Esophagus squamous epithelium (tissue), 5 donors: ENCODE measurements at regions not wholly inside any gene's neighbourhood (a gene's known extent, or its start where the extent isn't known, plus 50 kb on each side); places are given as distances from the start of the nearest gene placed in this dataset.
A peak's percentile ranks its signal among the peaks of the same experiment; 100 is the strongest.

Experiments used
- DNase-seq: peaks from one replicate; lab custom pipeline; 2025; lab: John Stamatoyannopoulos, UW
- H3K27ac ChIP-seq, 4 donors: fragments of 200-600 bp; sonication (generic); one replicate each; pipeline ENCODE4 v1.5.1; 2016 to 2019; ENCODE audit warnings: mild to moderate bottlenecking in 1 of 4
- H3K27me3 ChIP-seq, 4 donors: fragments of 200-600 bp; sonication (generic); 1 replicate in 3 of 4; 2 replicates in 1 of 4; pipeline versions ENCODE4 v1.5.1 to v1.6.0; 2017 to 2021; ENCODE audit warnings: antibody characterized with exemption in 1 of 4
- H3K36me3 ChIP-seq, 3 donors: fragments of 200-600 bp; sonication (generic); one replicate each; pipeline ENCODE4 v1.5.1; 2016 to 2019
- H3K4me1 ChIP-seq, 3 donors: fragments of 200-600 bp; sonication (generic); one replicate each; pipeline ENCODE4 v1.5.1; 2017 to 2019
- H3K4me3 ChIP-seq, 4 donors: fragments of 200-600 bp; sonication (generic); 1 replicate in 3 of 4; 2 replicates in 1 of 4; pipeline ENCODE4 v1.5.1; 2016 to 2019; ENCODE audit warnings: mild to moderate bottlenecking in 2 of 4, moderate library complexity in 1 of 4
- H3K9me3 ChIP-seq, 3 donors: fragments of 200-600 bp; sonication (generic); one replicate each; pipeline ENCODE4 v1.5.1; 2016 to 2019
- CTCF ChIP-seq, 6 experiments: fragments of 450-650 bp in 4 of 6; fragments of 200-600 bp in 2 of 6; sonication (generic) in 2 of 6; IDR thresholded peaks; one replicate each; pipeline ENCODE4 v1.5.1; 2016 to 2019; ENCODE audit warnings: antibody characterized with exemption in 6 of 6, mild to moderate bottlenecking in 4 of 6, moderate library complexity in 4 of 6
- POLR2A ChIP-seq, 4 donors: fragments of 450-650 bp; IDR thresholded peaks; one replicate each; pipeline ENCODE4 v1.6.1; 2017; ENCODE audit warnings: antibody characterized with exemption in 4 of 4, mild to moderate bottlenecking in 4 of 4, moderate library complexity in 3 of 4
- WGBS, 2 donors: methylation state at CpG; one replicate each; pipeline ENCODE4 v1.1.5; 2018; 5-methylcytosine and 5-hydroxymethylcytosine counted together
- intact Hi-C: fragments of 100-400 bp; cut with DNase I; formaldehyde crosslinking; loops from one replicate; pipeline ENCODE4 v1.15.0; 2022
- small RNA-seq, 4 donors: library from RNA; depleted of rRNA; stranded (forward); fragments of <200 nt; gene quantifications; one replicate each; pipeline ENCODE3, GENCODE V24; 2016
- donor health status: DM: yes; HTN: yes; CAD: no.

- Histone ChIP-seq H3K9me3 (no peaks in the 10 kb centered on the region), H3K4me3 (no peak overlapping the region), H3K27ac (peak overlapping the region in 1 of 4 donors; percentile 23), H3K27me3 (no peaks in the 10 kb centered on the region), H3K36me3 (no peaks in the 10 kb centered on the region), H3K4me1 (peaks cover 0 to 13% (median 0%) of the 10 kb centered on the region in 3 donors)
- no peak for DNase-seq
- intact Hi-C loops = no loop called here
- WGBS, 2 donors = 60 to 65% methylated on average over 6 of the region's 6 CpGs
- TF ChIP-seq POLR2A (IDR thresholded peaks at IDR 0.05) (no peak), CTCF (IDR thresholded peaks at IDR 0.05) (no peak)
These were observed 50.8 kb upstream of the KLF6 start for GRCh38 chr10:3835770-3836169.

- TF ChIP-seq CTCF (IDR thresholded peaks at IDR 0.05) = no peak
- no peak for TF ChIP-seq POLR2A (IDR thresholded peaks at IDR 0.05)
- H3K27me3 ChIP-seq = no peaks in the 10 kb centered on the region
- peaks cover 0 to 15% (median 0%) of the 10 kb centered on the region in 3 donors for H3K4me1 ChIP-seq
- 88 to 90% methylated on average over 1 of the region's 1 CpG for WGBS, 2 donors
- DNase-seq = no peak
- no peaks in the 10 kb centered on the region for H3K36me3 ChIP-seq
- H3K9me3 ChIP-seq = no peaks in the 10 kb centered on the region
- intact Hi-C loops = no loop called here
- no peak overlapping the region for H3K4me3 ChIP-seq
- H3K27ac ChIP-seq = no peak overlapping the region
These were observed 49.9 kb upstream of the KLF6 start for GRCh38 chr10:3834947-3835346.

Small RNA genes in the stretch of these regions (small RNA-seq; reads per million reads assigned to genes)
- 0 reads per million in 4 donors for gene MIR6078
- 0 reads per million in 4 donors for gene RNU6-163P
